Colonic mucosa (tissue), 4 donors: ENCODE measurements at regions not wholly inside any gene's neighbourhood (a gene's known extent, or its start where the extent isn't known, plus 50 kb on each side); places are given as distances from the start of the nearest gene placed in this dataset.

Source experiments
- DNase-seq: peaks from one replicate; pipeline ENCODE4 v3.0.0-alpha.2; 2020
- H3K27ac ChIP-seq: fragments of 200-600 bp; one replicate; pipeline ENCODE4 v1.8.0; 2021
- H3K27me3 ChIP-seq: fragments of 200-600 bp; one replicate; pipeline ENCODE4 v1.8.0; 2021
- H3K36me3 ChIP-seq: fragments of 200-600 bp; one replicate; pipeline ENCODE4 v1.8.0; 2021
- H3K4me1 ChIP-seq: fragments of 200-600 bp; one replicate; pipeline ENCODE4 v1.8.0; 2021; ENCODE audit warnings: mild to moderate bottlenecking
- H3K4me3 ChIP-seq: fragments of 200-600 bp; one replicate; pipeline ENCODE4 v1.8.0; 2021
- H3K9ac ChIP-seq, 2 donors: one replicate each; pipeline ENCODE4 v1.7.0; 2013; ENCODE audit warnings: control low read depth in 2 of 2, low read depth in 2 of 2, low read length in 2 of 2
- H3K9me3 ChIP-seq: fragments of 200-600 bp; one replicate; pipeline ENCODE4 v1.8.0; 2021
- intact Hi-C: fragments of 100-400 bp; cut with DNase I; formaldehyde crosslinking; loops from one replicate; pipeline ENCODE4 v1.14.1; 2022
- TF ChIP-seq, protein P1 (sequence below): fragments of 200-600 bp; IDR thresholded peaks from one replicate; pipeline ENCODE4 v1.8.0; 2022; ENCODE audit warnings: antibody characterized with exemption, mild to moderate bottlenecking
- donor health status: healthy.
- donor health status: DM: no; HTN: no; CAD: no.
- donor health status: DM: no; HTN: no; CAD: no.

GRCh38 chr7:153245809-153246208, 486.3 kb downstream of the ACTR3B start:
- intact Hi-C loops: no loop called here
- Histone ChIP-seq H3K9me3 (no peaks in the 10 kb centered on the region), H3K4me3 (no peak overlapping the region)

GRCh38 chr7:153247926-153248325, 488.4 kb downstream of the ACTR3B start:
- H3K27me3 ChIP-seq: no peaks in the 10 kb centered on the region
- H3K27ac ChIP-seq: no peak overlapping the region
- no peak overlapping the region for H3K9ac ChIP-seq
- TF ChIP-seq, protein P1, sequence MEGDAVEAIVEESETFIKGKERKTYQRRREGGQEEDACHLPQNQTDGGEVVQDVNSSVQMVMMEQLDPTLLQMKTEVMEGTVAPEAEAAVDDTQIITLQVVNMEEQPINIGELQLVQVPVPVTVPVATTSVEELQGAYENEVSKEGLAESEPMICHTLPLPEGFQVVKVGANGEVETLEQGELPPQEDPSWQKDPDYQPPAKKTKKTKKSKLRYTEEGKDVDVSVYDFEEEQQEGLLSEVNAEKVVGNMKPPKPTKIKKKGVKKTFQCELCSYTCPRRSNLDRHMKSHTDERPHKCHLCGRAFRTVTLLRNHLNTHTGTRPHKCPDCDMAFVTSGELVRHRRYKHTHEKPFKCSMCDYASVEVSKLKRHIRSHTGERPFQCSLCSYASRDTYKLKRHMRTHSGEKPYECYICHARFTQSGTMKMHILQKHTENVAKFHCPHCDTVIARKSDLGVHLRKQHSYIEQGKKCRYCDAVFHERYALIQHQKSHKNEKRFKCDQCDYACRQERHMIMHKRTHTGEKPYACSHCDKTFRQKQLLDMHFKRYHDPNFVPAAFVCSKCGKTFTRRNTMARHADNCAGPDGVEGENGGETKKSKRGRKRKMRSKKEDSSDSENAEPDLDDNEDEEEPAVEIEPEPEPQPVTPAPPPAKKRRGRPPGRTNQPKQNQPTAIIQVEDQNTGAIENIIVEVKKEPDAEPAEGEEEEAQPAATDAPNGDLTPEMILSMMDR: no peak
- DNase-seq: no peak
- no peaks in the 10 kb centered on the region for H3K9me3 ChIP-seq
- intact Hi-C loops: no loop called here
- no peak overlapping the region for H3K4me3 ChIP-seq
- no peaks in the 10 kb centered on the region for H3K36me3 ChIP-seq
- no peaks in the 10 kb centered on the region for H3K4me1 ChIP-seq

More at GRCh38 chr7:153245809-153246208, 486.3 kb downstream of the ACTR3B start:
- H3K4me1 ChIP-seq: no peaks in the 10 kb centered on the region
- DNase-seq: no peak
- TF ChIP-seq, protein P1: no peak
- H3K27ac ChIP-seq: no peak overlapping the region
- no peaks in the 10 kb centered on the region for H3K27me3 ChIP-seq
- no peak overlapping the region for H3K9ac ChIP-seq
- H3K36me3 ChIP-seq: no peaks in the 10 kb centered on the region

DNA sequence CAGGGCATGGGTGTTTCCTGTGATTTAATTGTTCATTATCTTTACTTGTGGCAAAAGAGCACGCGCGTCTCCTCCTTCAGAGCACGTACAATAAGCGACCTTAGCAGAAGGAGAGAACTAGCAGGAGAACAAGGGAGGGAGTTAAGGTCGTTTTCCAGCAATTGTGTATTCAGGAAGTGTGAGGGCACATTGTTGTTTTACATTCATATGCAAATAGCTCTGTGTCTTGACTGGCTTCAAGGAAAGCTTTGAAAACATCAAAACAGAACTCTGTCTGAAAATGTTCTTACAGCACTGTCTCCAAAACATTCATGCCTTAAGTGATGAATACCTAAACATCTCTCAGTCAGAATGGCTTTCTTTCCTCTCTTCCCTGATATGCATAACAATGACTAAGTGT, 499.1 kb downstream of the ACTR3B start:
- H3K36me3 ChIP-seq: no peaks in the 10 kb centered on the region
- H3K27ac ChIP-seq: no peak overlapping the region
- no peak overlapping the region for H3K9ac ChIP-seq
- no peak overlapping the region for H3K4me3 ChIP-seq
- intact Hi-C loops: no loop called here
- DNase-seq: no peak
- H3K27me3 ChIP-seq: no peaks in the 10 kb centered on the region
- no peaks in the 10 kb centered on the region for H3K4me1 ChIP-seq
- H3K9me3 ChIP-seq: no peaks in the 10 kb centered on the region
- TF ChIP-seq, protein P1: no peak

DNA sequence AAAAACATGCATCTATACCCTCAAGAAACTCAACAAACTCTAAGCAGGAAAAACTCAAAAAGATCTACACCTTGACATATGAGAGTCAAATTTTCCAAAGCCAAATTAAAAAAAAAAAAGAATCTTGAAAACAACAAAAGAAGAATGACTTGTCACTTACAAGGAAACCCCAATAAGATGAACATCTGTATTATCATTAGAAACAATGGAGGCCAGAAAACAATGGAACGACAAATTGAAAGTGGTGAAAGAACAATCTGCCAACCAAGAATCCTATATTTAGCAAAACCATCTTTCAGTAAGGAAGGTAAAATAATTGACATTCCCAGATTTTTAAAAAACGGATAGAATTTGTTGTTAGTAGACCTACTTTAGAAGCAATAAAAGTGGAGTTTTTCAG, 516.8 kb downstream of the ACTR3B start:
- TF ChIP-seq, protein P1: no peak
- intact Hi-C loops: no loop called here

GRCh38 chr7:153286763-153287162, 527.2 kb downstream of the ACTR3B start:
- no peak overlapping the region for H3K4me3 ChIP-seq
- no peak overlapping the region for H3K27ac ChIP-seq
- DNase-seq: no peak
- no peaks in the 10 kb centered on the region for H3K4me1 ChIP-seq
- intact Hi-C loops: no loop called here
- TF ChIP-seq, protein P1: no peak
- H3K9ac ChIP-seq: no peak overlapping the region
- H3K36me3 ChIP-seq: no peaks in the 10 kb centered on the region
- H3K9me3 ChIP-seq: no peaks in the 10 kb centered on the region
- H3K27me3 ChIP-seq: no peaks in the 10 kb centered on the region

More for the DNA sequence above, 516.8 kb downstream of the ACTR3B start:
- Histone ChIP-seq H3K9ac (no peak overlapping the region), H3K4me3 (no peak overlapping the region), H3K27ac (no peak overlapping the region), H3K27me3 (no peaks in the 10 kb centered on the region), H3K4me1 (no peaks in the 10 kb centered on the region), H3K36me3 (no peaks in the 10 kb centered on the region), H3K9me3 (no peaks in the 10 kb centered on the region)
- no peak for DNase-seq

- no peaks in the 10 kb centered on the region for H3K9me3 ChIP-seq
- H3K36me3 ChIP-seq: no peaks in the 10 kb centered on the region
- TF ChIP-seq, protein P1: no peak
- DNase-seq: no peak
- intact Hi-C loops: no loop called here
- H3K27ac ChIP-seq: no peak overlapping the region
- H3K4me1 ChIP-seq: no peaks in the 10 kb centered on the region
- no peak overlapping the region for H3K9ac ChIP-seq
- H3K4me3 ChIP-seq: no peak overlapping the region
- H3K27me3 ChIP-seq: no peaks in the 10 kb centered on the region
Measured at GRCh38 chr7:153290066-153290465, 530.5 kb downstream of the ACTR3B start.
